HEK293T (cell line): ENCODE measurements at regions not wholly inside any gene's neighbourhood (a gene's known extent, or its start where the extent isn't known, plus 50 kb on each side); places are given as distances from the start of the nearest gene placed in this dataset.

ENCODE experiments used
- ARNT ChIP-seq: fragments of 450-650 bp; IDR thresholded peaks from 2 replicates; pipeline ENCODE4 v1.6.1; 2017; ENCODE audit warnings: mild to moderate bottlenecking
- BHLHE40 ChIP-seq: fragments of 450-650 bp; IDR thresholded peaks from 2 replicates; pipeline ENCODE4 v1.6.1; 2016; ENCODE audit warnings: mild to moderate bottlenecking, moderate library complexity, borderline replicate concordance
- CTBP1 ChIP-seq: fragments of 450-650 bp; IDR thresholded peaks from 2 replicates; pipeline ENCODE4 v1.6.1; 2016; ENCODE audit warnings: borderline replicate concordance
- ELF4 ChIP-seq: fragments of 450-650 bp; IDR thresholded peaks from 2 replicates; pipeline ENCODE4 v1.6.1; 2017; ENCODE audit warnings: antibody characterized with exemption
- FOXK2 ChIP-seq: fragments of 450-650 bp; IDR thresholded peaks from 2 replicates; pipeline ENCODE4 v1.6.1; 2016; ENCODE audit warnings: mild to moderate bottlenecking
- FOXM1 ChIP-seq: fragments of 450-650 bp; IDR thresholded peaks from 2 replicates; pipeline ENCODE4 v1.6.1; 2017; ENCODE audit warnings: mild to moderate bottlenecking, borderline replicate concordance
- HDGF ChIP-seq: fragments of 450-650 bp; IDR thresholded peaks from 2 replicates; pipeline ENCODE4 v1.6.1; 2017; ENCODE audit warnings: antibody characterized with exemption, borderline replicate concordance
- LEF1 ChIP-seq: fragments of 450-650 bp; IDR thresholded peaks from 2 replicates; pipeline ENCODE4 v1.6.1; 2017; ENCODE audit warnings: mild to moderate bottlenecking, borderline replicate concordance
- NFRKB ChIP-seq: fragments of 450-650 bp; IDR thresholded peaks from 2 replicates; pipeline ENCODE4 v1.6.1; 2016; ENCODE audit warnings: mild to moderate bottlenecking, moderate library complexity
- SP1 ChIP-seq: fragments of 450-650 bp; IDR thresholded peaks from 2 replicates; pipeline ENCODE4 v1.6.1; 2017
- TARDBP ChIP-seq: fragments of 450-650 bp; IDR thresholded peaks from 2 replicates; pipeline ENCODE4 v1.6.1; 2016
- ZNF384 ChIP-seq: fragments of 450-650 bp; IDR thresholded peaks from 2 replicates; pipeline ENCODE4 v1.6.1; 2016

- TF ChIP-seq TARDBP (no peak), NFRKB (no peak), BHLHE40 (no peak), HDGF (no peak), SP1 (no peak), LEF1 (no peak), ZNF384 (no peak), FOXM1 (no peak), CTBP1 (no peak), ELF4 (no peak), ARNT (no peak), FOXK2 (no peak)
Observed at GRCh38 chr2:2831633-2832032, 500.6 kb upstream of the MYT1L start.
